ENCODE measurements at regions not wholly inside any gene's neighbourhood (a gene's known extent, or its start where the extent isn't known, plus 50 kb on each side); places are given as distances from the start of the nearest gene placed in this dataset.

DNA sequence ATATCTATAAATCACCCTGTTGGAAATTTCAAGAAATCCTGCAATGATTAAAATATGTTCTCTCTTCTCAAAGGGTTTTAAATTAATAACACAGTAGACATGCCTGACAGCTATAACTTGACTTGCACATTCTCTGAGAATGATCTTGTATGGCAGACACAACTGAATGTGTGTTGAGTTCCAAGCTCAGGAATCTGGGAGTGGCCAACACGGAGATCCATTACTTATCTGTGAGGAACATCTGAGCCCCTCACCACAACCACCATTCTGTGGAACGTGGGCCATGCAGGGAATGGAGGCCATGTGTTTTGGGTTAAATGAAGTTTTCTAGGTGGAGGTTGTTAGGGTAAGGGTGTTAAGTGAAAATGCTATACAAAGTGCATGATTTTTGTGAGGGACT, 105.3 kb upstream of the CHMP2B start:
- no peaks in the 10 kb centered on the region for H3K27me3 ChIP-seq (ENCODE audit: insufficient read depth)
- ChIA-PET POLR2A (no interaction called here), CTCF (no interaction called here)
- TF ChIP-seq MEF2A (IDR thresholded peaks at IDR 0.05; ENCODE audit: borderline replicate concordance, low read depth) (no peak), USF1 (IDR thresholded peaks at IDR 0.05; ENCODE audit: borderline replicate concordance, low read depth) (no peak), TCF12 (IDR thresholded peaks at IDR 0.05) (no peak), FOSL2 (IDR thresholded peaks at IDR 0.05; ENCODE audit: borderline replicate concordance, low read depth) (no peak), POLR2AphosphoS5 (IDR thresholded peaks at IDR 0.05; ENCODE audit: low read depth, low read length) (no peak), YY1 (IDR thresholded peaks at IDR 0.05; ENCODE audit: low read depth) (no peak), RXRA (IDR thresholded peaks at IDR 0.05; ENCODE audit: borderline replicate concordance, low read depth) (no peak), NRF1 (IDR thresholded peaks at IDR 0.05; ENCODE audit: low read depth, low read length) (no peak), EP300 (IDR thresholded peaks at IDR 0.05; ENCODE audit: borderline replicate concordance in 1 of 2, low read depth in 1 of 2, low read length in 1 of 2) (no peak), GABPA (IDR thresholded peaks at IDR 0.05; ENCODE audit: low read depth) (no peak), RCOR1 (IDR thresholded peaks at IDR 0.05; ENCODE audit: low read length) (no peak), MAX (IDR thresholded peaks at IDR 0.05; ENCODE audit: low read depth) (no peak), EZH2phosphoT487 (IDR thresholded peaks at IDR 0.05; ENCODE audit: borderline replicate concordance, low read depth) (no peak), REST (IDR thresholded peaks at IDR 0.05; ENCODE audit: low read depth, low read length) (no peak), FOXJ3 (CRISPR knock-in tag; IDR thresholded peaks at IDR 0.05) (no peak)
- TF ChIP-seq, protein P1, sequence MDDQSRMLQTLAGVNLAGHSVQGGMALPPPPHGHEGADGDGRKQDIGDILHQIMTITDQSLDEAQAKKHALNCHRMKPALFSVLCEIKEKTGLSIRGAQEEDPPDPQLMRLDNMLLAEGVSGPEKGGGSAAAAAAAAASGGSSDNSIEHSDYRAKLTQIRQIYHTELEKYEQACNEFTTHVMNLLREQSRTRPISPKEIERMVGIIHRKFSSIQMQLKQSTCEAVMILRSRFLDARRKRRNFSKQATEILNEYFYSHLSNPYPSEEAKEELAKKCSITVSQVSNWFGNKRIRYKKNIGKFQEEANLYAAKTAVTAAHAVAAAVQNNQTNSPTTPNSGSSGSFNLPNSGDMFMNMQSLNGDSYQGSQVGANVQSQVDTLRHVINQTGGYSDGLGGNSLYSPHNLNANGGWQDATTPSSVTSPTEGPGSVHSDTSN (IDR thresholded peaks at IDR 0.05): no peak
- no peak overlapping the region for H3K4me3 ChIP-seq (ENCODE audit: low read depth in 2 of 2, low read length in 1 of 2)
- no peaks in the 10 kb centered on the region for H3K9me3 ChIP-seq
- H3K4me2 ChIP-seq: no peak overlapping the region
- no peak for DNase-seq
- WGBS (ENCODE audit: low lambda C conversion rate): 0% methylated on average over 1 of the region's 2 CpGs
- H2AFZ ChIP-seq (ENCODE audit: low read depth): no peak overlapping the region
- no peaks in the 10 kb centered on the region for H3K79me2 ChIP-seq (ENCODE audit: insufficient read depth)
- H3F3A ChIP-seq (replicated peaks; ENCODE audit: insufficient read depth): no peaks in the 10 kb centered on the region
- H4K20me1 ChIP-seq (ENCODE audit: insufficient read depth): no peaks in the 10 kb centered on the region
- no peak overlapping the region for H3K27ac ChIP-seq (ENCODE audit: low read depth in 2 of 2, low read length in 1 of 2)
- H3K9me2 ChIP-seq: no peaks in the 10 kb centered on the region
- H3K36me3 ChIP-seq (replicated peaks in 1 of 2; ENCODE audit: control insufficient read depth in 1 of 2, insufficient read depth in 2 of 2, low read length in 1 of 2): no peaks in the 10 kb centered on the region
- H3K9ac ChIP-seq: no peak overlapping the region
- H3K4me1 ChIP-seq (ENCODE audit: control insufficient read depth in 1 of 2, insufficient read depth in 2 of 2, low read depth in 1 of 2, low read length in 1 of 2): no peaks in the 10 kb centered on the region

All from SK-N-SH (cell line).